ENCODE measurements at regions not wholly inside any gene's neighbourhood (a gene's known extent, or its start where the extent isn't known, plus 50 kb on each side); places are given as distances from the start of the nearest gene placed in this dataset.
"Not testable (repeated sequence)": the region's sequence is repeated elsewhere in the genome, so short reads cannot be mapped to it uniquely, and the experiment has no call there.

GRCh38 chr1:146630302-146630701, 307.8 kb upstream of the NBPF12 start:
- not testable (repeated sequence) for DNase-seq

DNA sequence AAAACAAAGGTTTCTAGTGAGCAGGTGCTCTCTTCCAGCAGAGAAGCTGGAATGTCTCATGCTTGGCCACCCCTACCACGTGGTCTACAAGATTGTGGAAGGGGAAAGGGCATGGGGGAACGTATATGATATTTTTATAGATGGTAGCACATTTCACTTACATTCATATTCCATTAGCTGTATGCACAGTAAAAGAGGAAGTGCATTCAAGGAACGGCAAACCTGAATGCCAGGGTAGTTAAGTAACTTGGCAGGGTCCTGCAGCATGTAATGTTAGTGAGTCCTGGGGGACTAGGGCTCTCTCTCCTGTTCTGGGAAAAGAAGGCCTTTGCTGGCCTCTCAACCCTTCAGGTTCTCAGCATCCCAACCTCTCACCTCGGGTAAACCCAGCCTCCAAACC, 319.5 kb upstream of the NBPF12 start:
- not testable (repeated sequence) for DNase-seq

GRCh38 chr1:146604681-146605080, 333.4 kb upstream of the NBPF12 start:
- not testable (repeated sequence) for DNase-seq

DNA sequence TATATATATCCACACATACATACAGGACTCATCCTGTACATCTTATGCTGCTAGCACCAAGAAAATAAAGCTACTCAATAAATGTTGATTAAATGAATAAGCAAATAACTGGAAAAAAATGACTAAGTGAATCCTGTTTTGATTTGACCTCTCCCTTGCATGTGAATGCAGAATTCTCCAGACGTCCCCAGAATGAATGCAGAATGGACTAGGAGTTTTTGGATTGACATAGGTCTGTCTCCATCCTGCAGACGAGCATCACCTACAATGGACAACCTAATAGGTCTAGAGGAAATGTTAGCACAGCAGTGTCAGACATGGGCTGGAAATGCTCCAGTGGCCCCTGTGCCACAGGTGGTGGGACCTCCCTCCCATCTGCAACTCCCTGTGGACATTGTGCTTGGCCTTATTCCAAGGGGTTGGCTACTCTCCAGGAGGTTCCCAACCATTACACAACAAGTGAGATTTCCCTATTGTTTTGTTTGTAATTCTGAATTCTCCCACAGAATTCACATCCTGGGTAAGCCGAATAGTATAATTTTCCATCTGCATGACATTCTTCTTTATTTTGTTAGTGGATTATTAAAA, 337.3 kb upstream of the NBPF12 start:
- DNase-seq, result not testable (repeated sequence)

DNA sequence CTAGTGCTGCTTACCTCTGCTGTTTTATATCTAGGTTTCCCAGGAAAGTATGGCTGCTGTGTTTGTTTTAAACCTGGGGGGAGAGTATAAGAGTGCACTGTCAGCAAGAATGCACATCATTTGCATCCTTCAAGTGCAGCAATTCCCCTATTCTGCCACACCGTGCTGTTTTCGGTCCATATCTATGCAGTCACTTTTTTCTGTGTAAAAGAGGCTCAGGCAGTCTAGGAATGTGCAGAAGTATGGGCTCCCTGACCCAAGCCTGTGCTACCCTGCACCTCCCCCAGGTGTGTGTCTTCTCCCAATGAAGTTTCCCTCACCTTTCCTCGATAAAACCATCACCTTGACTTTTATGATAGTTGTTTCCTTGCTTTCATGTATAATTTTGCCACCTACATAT, 338.2 kb upstream of the NBPF12 start:
- not testable (repeated sequence) for DNase-seq

DNA sequence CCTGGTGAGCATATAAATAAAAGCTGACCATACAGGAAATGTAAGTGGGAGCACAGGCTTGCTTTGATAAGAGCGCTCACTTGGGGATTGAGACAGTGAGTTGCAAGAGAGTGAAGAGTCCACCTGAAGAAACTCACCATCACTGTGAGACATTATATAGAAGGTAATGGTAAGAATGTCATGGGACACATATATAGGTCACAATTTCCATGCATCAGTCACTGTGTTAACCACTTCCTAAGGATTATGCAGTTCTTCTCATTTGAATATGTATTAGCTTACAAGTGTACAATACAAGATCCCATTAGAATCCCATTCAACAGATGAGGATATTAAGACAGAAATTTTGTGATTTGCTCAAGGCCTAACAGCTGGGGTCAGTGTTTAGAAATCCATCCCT, 352.4 kb upstream of the NOTCH2NLA start:
- DNase-seq, result not testable (repeated sequence)

GRCh38 chr1:146567541-146567940, 338.7 kb upstream of the NOTCH2NLA start:
- not testable (repeated sequence) for DNase-seq

DNA sequence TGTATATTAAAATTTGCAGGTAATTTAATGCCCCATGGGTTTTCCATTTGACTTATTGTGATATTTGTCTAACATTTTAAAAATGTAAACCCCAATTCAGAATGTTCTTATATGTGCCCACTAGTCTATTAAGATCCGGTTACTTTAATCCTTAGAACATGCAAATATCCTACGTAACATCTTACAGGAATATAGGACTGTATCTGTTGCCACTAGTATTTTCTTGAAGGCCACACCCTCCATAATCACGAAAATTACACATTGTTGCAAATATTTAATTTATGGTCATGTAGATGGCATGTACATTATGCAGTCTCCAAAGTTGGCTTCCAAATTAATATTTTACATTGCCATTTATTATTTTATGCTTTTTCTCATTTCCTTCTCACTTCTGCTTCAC, 329.2 kb upstream of the NOTCH2NLA start:
- DNase-seq, result not testable (repeated sequence)

GRCh38 chr1:146556405-146556804, 327.6 kb upstream of the NOTCH2NLA start:
- not testable (repeated sequence) for DNase-seq

- DNase-seq, result not testable (repeated sequence)
Observed at GRCh38 chr1:146552414-146552813, 323.6 kb upstream of the NOTCH2NLA start.

- not testable (repeated sequence) for DNase-seq
Observed at GRCh38 chr1:146548684-146549083, 319.9 kb upstream of the NOTCH2NLA start.

DNA sequence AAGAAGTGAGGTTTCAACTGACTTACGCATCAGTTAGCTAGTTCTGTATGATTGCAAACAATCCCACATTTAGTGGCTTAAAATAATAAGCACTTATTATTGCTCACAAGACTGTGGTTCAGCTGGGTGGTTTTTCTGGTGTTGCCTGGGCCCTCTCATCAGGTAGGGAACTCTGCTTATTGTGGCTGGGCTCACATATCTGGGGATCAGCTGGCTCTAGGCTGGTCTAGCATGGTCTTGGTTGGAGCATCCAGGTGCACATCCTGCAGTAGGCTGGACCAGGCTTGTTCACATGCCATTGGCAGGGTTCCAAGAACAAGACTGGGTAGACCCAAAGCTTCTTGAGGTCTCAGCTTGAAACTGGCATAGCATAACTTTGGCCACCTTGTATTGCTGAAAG, 317.4 kb upstream of the NOTCH2NLA start:
- not testable (repeated sequence) for DNase-seq

- not testable (repeated sequence) for DNase-seq
Observed at GRCh38 chr1:146537775-146538373, 309.1 kb upstream of the NOTCH2NLA start.

GRCh38 chr1:146536028-146536427, 307.2 kb upstream of the NOTCH2NLA start:
- DNase-seq, result not testable (repeated sequence)

GRCh38 chr1:146535575-146535974, 306.8 kb upstream of the NOTCH2NLA start:
- not testable (repeated sequence) for DNase-seq

DNA sequence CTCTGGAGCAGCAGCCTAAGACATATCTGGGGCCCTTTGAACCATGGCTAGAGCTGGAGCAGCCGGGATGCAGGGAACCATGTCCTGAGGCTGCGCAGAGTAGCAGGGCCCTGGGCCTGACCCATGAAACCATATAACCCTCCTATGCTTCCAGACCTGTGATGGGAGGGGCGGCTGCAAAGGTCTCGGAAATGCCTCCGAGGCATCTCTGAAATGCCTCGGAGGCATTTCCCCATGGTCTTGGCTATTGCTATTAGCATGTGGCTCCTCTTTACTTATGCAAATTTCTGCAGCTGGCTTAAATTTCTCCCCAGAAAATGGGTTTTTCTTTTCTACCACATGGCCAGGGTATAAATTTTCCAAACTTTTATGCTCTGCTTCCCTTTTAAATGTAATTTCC, 302.1 kb upstream of the NOTCH2NLA start:
- not testable (repeated sequence) for DNase-seq

DNA sequence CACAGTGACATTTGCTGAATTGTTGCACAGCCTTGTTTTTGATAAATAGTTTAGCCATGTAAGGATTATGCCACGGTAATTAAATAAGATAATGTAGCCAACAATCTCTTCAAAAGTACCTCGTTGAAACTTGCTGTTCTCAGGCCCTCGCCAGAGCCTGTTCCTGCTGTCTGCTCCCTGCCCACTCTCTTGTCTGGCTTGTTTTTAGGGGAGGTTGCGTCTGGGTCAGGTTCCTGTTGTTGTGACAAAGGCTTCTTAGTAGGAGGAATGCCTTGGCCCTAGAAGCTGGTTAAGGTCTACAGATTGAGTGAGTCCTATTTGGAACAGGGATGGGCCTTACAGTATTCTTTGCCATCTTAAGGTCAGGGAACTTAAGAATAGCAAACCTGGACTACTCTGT, 294.0 kb upstream of the NOTCH2NLA start:
- DNase-seq, result not testable (repeated sequence)

DNA sequence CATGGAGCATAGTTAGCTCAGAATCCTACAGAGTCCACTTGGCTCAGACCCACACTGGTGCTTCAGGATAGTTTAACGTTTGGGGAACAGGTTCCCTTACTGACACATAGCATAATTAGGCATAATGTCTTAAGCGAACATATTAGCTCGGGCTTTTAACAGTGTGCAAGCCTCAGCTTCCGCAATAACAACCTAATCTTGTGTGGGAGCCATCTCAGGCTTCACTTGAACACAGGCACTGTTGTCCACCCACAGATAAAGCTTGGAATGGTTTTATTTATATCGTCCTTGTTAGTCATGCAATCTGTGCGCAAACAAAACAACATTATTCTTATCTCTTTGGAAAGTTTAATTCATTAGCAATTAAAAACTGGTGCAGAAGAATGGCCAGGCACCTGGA, 293.5 kb upstream of the NOTCH2NLA start:
- DNase-seq, result not testable (repeated sequence)

DNA sequence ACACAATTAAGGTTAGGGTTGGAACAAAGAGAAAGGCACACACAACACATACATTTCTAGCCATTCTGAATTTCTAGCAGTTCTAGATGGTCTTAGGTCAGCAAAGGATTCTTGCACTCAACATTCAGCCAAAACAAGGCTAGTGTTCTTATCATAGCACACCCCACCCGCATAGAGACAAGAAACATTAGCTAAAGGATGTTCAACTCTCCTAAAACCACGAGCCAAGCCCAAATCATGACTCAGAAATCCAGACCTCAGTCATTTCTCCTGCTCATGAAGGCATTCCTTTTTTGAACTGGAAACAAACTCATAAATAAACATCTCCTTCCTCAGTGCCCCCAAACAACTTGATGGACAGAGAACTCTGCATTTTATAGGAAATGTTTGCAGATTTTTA, 293.0 kb upstream of the NOTCH2NLA start:
- DNase-seq, result not testable (repeated sequence)

DNA sequence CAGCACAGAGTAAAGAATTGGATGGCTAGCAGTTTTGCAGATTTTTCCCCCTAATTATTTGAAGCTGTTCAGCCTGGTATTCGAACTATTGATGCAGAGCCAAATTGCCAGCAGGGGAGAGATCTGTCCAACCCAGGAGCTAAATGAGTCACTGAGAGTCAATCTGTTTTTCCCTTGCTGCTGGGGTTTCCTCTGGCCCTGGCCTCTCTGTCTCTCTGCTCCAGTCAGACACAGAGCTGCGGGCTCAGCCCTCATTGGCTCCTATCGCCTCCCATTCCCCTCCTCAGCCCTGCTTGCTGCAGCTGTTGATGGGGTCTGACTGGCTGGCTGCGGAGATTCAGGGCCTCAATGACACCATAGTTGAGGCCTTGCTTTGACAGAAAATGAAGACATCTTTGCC, 284.9 kb upstream of the NOTCH2NLA start:
- not testable (repeated sequence) for DNase-seq

DNA sequence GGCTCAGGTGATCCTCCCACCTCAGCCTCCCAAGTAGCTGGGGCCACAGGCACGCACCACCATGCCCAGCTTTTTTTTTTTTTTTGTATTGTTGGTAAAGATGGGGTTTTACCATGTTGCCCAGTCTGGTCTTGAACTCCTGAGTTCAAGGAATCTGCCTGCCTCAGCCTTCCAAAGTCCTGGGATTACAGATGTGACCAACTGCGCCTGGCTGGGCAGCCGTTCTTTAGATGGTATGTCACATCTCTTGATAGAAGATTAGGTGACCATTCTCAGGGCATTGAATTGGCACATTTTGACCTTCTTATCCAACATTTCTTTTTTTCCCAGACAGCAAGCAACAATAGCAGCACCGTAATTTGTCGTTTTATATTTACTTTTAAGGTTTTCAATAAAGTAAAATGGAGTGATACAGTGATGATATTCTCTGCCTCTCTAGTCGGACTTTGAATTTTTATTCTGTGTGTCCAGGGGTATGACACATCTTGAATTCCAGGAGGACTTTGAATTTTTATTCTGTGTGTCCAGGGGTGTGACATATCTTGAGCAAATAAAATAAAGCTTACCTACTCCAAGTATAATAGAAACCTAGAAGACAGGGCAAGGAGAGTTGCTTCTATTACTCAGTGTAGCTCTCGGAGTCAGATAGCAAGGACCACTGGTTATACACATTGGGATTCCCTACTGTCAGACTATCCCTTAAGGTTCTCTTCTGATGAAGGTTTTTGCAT, 282.4 kb upstream of the NOTCH2NLA start:
- DNase-seq, result not testable (repeated sequence)

GRCh38 chr1:146510248-146510983, 281.6 kb upstream of the NOTCH2NLA start:
- DNase-seq, result not testable (repeated sequence)

DNA sequence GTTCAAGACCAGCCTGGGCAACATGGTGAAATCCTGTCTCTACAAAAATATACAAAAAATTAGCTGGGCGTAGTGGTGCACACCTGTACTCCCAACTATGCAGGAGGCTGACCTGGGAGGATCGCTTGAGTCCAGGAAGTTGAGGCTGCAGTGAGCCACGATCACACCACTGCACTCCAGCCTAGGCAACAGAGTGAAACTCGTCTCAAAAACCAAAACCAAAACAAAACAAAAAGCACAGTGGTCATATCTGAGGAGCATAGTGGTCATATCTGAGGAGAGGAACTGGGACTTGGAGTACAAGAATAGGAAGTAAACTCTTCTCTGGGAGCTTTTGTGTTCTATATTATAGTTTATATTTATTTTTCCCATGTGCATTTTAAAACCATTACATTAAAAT, 275.3 kb upstream of the NOTCH2NLA start:
- DNase-seq, result not testable (repeated sequence)

Measured in NCI-H2171 (cell line).